Lung (tissue), 11 donors: ENCODE measurements at regions not wholly inside any gene's neighbourhood (a gene's known extent, or its start where the extent isn't known, plus 50 kb on each side); places are given as distances from the start of the nearest gene placed in this dataset.

Experiments used
- ATAC-seq: fragments of 200-7000 bp; cut with Tn5 transposase; one replicate; pipeline ENCODE4 v1.9.1; 2020; ENCODE audit warnings: moderate number of reproducible peaks; ENCODE audit not compliant: insufficient read depth, low FRiP score
- DNase-seq, 3 donors: peaks; one replicate each; pipeline ENCODE4 v3.0.0-alpha.2; 2013 to 2017
- H3K27ac ChIP-seq, 2 donors: one replicate each; pipeline ENCODE4 v1.5.1; 2013; ENCODE audit warnings: mild to moderate bottlenecking in 2 of 2, moderate library complexity in 2 of 2, control low read depth in 1 of 2, inconsistent platforms in 1 of 2, low read depth in 1 of 2, low read length in 1 of 2
- H3K27me3 ChIP-seq, 3 donors: one replicate each; pipeline ENCODE4 v1.5.1; 2013; ENCODE audit warnings: low read length in 2 of 3; ENCODE audit not compliant: control insufficient read depth in 3 of 3, insufficient read depth in 3 of 3
- H3K36me3 ChIP-seq, 4 donors: one replicate each; pipeline ENCODE4 v1.5.1; 2013; ENCODE audit warnings: low read length in 4 of 4, mild to moderate bottlenecking in 1 of 4, moderate library complexity in 1 of 4; ENCODE audit not compliant: control insufficient read depth in 4 of 4, insufficient read depth in 4 of 4
- H3K4me1 ChIP-seq, 5 donors: one replicate each; pipeline ENCODE4 v1.5.1; 2013; ENCODE audit warnings: low read length in 5 of 5, mild to moderate bottlenecking in 2 of 5, moderate library complexity in 1 of 5; ENCODE audit not compliant: control insufficient read depth in 5 of 5, insufficient read depth in 5 of 5
- H3K4me3 ChIP-seq: one replicate; pipeline ENCODE4 v1.5.1; 2013; ENCODE audit warnings: mild to moderate bottlenecking, control low read depth, moderate library complexity
- H3K9ac ChIP-seq, 2 donors: one replicate each; pipeline ENCODE4 v1.5.1; 2013; ENCODE audit warnings: low read length in 2 of 2, control low read depth in 1 of 2; ENCODE audit not compliant: insufficient read depth in 1 of 2
- H3K9me3 ChIP-seq, 4 donors: one replicate each; pipeline ENCODE4 v1.5.1; 2013; ENCODE audit warnings: low read length in 3 of 4, mild to moderate bottlenecking in 1 of 4, moderate library complexity in 1 of 4; ENCODE audit not compliant: control insufficient read depth in 4 of 4, insufficient read depth in 3 of 4
- WGBS, 2 donors: extraction: QIAGEN DNeasy Blood & Tissue Kit; methylation state at CpG; one replicate each; pipeline ENCODE4 v1.1.7; 2013; 5-methylcytosine and 5-hydroxymethylcytosine counted together
- TF ChIP-seq, protein P1 (sequence below): IDR thresholded peaks from 2 replicates; pipeline ENCODE4 v1.5.1; 2012; ENCODE audit warnings: mild to moderate bottlenecking; ENCODE audit errors: control extremely low read depth, extremely low read depth
- donor health status: control.
- donor health status: control.
- donor health status: Bipolar disorder and iron deficiency.
- donor health status: healthy.
- donor health status: DM: yes; HTN: yes; CAD: no.

DNA sequence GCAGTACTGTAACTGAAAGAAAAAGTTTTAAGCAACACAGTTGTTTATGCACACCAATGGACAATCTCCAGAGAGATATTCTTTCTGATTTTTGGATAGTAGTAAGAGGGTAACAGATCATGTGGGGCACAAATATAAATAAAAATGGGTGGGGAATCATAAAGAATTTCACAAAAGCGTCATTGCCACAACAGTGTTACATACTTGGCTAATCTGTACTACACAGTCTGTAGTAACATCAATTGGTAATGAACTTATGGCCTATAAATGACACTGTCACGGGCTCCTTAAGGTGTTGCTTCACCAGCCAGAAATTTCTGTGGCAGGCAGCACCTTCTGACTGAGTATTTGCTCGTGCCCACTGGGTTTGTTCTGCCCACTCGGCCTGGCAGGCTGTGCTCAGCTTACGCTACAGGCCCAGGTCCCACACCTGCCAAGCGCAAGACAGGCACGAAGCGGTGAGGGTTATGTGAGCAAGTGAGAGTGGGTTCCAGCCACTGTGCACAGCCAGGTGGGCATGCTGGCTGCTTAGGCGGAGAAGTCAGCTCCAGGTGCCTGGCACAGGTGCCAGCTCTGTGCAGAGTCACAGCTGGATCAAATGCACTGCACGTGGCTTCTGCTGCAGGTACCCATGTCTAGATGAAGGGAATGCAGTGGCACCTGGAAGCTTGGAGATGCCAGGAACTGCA lies 532.5 kb upstream of the SLC39A10 start:
- no peaks in the 10 kb centered on the region for H3K4me1 ChIP-seq
- TF ChIP-seq, protein P1, sequence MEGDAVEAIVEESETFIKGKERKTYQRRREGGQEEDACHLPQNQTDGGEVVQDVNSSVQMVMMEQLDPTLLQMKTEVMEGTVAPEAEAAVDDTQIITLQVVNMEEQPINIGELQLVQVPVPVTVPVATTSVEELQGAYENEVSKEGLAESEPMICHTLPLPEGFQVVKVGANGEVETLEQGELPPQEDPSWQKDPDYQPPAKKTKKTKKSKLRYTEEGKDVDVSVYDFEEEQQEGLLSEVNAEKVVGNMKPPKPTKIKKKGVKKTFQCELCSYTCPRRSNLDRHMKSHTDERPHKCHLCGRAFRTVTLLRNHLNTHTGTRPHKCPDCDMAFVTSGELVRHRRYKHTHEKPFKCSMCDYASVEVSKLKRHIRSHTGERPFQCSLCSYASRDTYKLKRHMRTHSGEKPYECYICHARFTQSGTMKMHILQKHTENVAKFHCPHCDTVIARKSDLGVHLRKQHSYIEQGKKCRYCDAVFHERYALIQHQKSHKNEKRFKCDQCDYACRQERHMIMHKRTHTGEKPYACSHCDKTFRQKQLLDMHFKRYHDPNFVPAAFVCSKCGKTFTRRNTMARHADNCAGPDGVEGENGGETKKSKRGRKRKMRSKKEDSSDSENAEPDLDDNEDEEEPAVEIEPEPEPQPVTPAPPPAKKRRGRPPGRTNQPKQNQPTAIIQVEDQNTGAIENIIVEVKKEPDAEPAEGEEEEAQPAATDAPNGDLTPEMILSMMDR: no peak
- H3K27ac ChIP-seq: no peak overlapping the region
- H3K27me3 ChIP-seq: no peaks in the 10 kb centered on the region
- 89 to 90% methylated on average over 10 of the region's 10 CpGs for WGBS, 2 donors
- H3K36me3 ChIP-seq: no peaks in the 10 kb centered on the region
- H3K4me3 ChIP-seq: no peak overlapping the region
- no peak for DNase-seq
- H3K9me3 ChIP-seq: no peaks in the 10 kb centered on the region
- no peak for ATAC-seq
- H3K9ac ChIP-seq: no peak overlapping the region

DNA sequence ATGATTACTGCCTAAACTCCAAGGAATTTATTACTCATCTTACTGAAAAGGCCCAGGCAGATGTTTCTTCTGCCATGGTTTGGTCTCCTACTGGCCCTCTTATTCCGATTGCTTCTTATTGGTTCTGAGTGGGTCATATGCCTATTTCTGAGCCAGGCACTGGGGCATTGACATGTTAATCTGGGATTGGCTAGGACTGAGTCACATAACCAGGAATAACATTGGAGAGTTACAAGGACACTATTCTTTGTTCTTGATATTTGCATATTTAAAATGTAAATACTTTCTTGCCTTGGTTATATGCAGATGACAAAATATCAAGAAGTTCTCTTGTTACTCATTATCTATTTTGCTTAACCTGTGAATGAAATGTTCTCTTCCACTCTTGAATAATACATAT lies 534.4 kb upstream of the SLC39A10 start:
- 86 to 92% methylated on average over 1 of the region's 1 CpG for WGBS, 2 donors

DNA sequence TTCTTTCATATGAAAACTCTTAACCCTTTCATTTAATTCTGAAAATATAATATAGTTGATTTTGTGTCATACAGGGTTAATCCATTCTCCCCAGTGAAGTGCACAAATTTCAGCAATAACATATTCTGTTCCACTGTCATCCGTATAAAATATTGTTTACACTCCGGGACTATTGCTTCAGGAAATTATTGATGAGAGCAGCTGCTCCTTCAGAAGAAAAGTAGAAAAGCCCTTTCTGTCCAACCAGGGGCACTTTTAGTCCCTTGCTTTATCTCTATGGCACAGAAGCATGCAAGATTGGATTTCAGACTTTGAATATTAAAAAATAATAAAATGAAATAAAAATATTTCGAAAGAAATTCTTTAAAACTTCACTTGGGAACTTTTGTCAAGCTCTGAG lies 535.7 kb upstream of the SLC39A10 start:
- H3K27me3 ChIP-seq: no peaks in the 10 kb centered on the region
- DNase-seq (no peak), ATAC-seq (no peak)
- no peaks in the 10 kb centered on the region for H3K9me3 ChIP-seq
- no peak overlapping the region for H3K27ac ChIP-seq
- no peak overlapping the region for H3K4me3 ChIP-seq
- TF ChIP-seq, protein P1: no peak
- H3K36me3 ChIP-seq: no peaks in the 10 kb centered on the region
- no peaks in the 10 kb centered on the region for H3K4me1 ChIP-seq
- WGBS, 2 donors: 63 to 71% methylated on average over 3 of the region's 3 CpGs
- H3K9ac ChIP-seq: no peak overlapping the region

More for the DNA sequence above, 534.4 kb upstream of the SLC39A10 start:
- Histone ChIP-seq H3K9ac (no peak overlapping the region), H3K27me3 (no peaks in the 10 kb centered on the region), H3K36me3 (no peaks in the 10 kb centered on the region), H3K9me3 (no peaks in the 10 kb centered on the region), H3K4me3 (no peak overlapping the region), H3K4me1 (no peaks in the 10 kb centered on the region), H3K27ac (no peak overlapping the region)
- ATAC-seq (no peak), DNase-seq (no peak)
- TF ChIP-seq, protein P1: no peak

DNA sequence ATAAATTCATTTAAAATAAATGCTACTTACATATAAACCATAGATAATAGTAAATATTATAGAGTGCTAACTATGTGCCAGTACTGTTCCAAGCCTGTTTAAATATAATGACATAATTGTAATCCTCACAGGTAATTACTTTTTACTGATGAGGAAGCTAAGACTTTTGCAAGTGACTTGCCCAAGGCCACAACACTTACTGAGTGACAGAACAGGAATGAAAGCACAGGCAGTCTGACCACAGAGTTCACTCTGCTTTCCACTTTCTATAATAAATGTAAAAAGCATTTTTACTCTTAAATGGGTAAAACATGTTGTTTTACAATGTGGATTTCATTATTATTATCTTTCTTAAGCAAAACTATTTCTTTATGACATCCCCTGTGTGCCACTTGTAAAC lies 537.8 kb upstream of the SLC39A10 start:
- Histone ChIP-seq H3K27ac (no peak overlapping the region), H3K4me3 (no peak overlapping the region), H3K36me3 (no peaks in the 10 kb centered on the region), H3K27me3 (no peaks in the 10 kb centered on the region), H3K9me3 (peaks cover 0 to 4% (median 0%) of the 10 kb centered on the region in 4 donors), H3K9ac (no peak overlapping the region), H3K4me1 (no peaks in the 10 kb centered on the region)
- DNase-seq (no peak), ATAC-seq (no peak)
- TF ChIP-seq, protein P1: no peak
